ENCODE measurements at regions not wholly inside any gene's neighbourhood (a gene's known extent, or its start where the extent isn't known, plus 50 kb on each side); places are given as distances from the start of the nearest gene placed in this dataset.

DNA sequence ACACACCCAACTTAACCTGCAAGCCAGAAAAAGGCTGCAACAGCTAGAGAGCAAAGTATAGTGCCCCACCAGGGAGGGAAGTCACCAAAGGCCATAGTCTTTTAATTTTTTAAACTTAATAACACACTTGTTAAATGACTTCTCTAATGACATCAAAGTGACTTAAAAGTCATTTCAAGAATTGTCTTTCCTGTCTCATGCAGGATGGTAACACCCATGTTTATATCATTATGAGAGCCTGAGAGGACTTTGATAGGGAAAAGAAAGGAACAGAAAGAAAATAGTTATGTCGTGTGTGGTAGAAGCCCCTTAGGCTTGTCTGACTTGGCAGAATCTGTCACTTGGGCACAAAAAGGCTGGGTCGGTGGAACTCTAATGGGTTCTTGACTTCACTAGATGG, 57.9 kb upstream of the C2CD4B start:
- no peaks in the 10 kb centered on the region for H4K20me1 ChIP-seq (ENCODE audit: control insufficient read depth, extremely low read depth, insufficient read depth, low read length)
- DNase-seq (ENCODE audit: low read depth, low spot score): no peak
- H3K9me3 ChIP-seq (ENCODE audit: control insufficient read depth, low read depth, low read length): no peaks in the 10 kb centered on the region
- H3K36me3 ChIP-seq (ENCODE audit: control insufficient read depth in 2 of 2, extremely low read depth in 1 of 2, insufficient read depth in 2 of 2, low read length in 2 of 2): no peaks in the 10 kb centered on the region
- no peak overlapping the region for H2AFZ ChIP-seq (ENCODE audit: control insufficient read depth, low read length)
- dilution Hi-C loops (cut with MboI; ENCODE audit: extremely low pct_ligation_motif_present, low sequenced_read_pairs): no loop called here
- no peak overlapping the region for H3K27ac ChIP-seq (ENCODE audit: control insufficient read depth, insufficient read depth, low read length)
- no peak overlapping the region for H3K4me2 ChIP-seq (ENCODE audit: control insufficient read depth, extremely low read depth, insufficient read depth, low read depth, low read length)
- TF ChIP-seq EZH2 (IDR thresholded peaks at IDR 0.05; ENCODE audit: low read length): no peak
- TF ChIP-seq, protein P1, sequence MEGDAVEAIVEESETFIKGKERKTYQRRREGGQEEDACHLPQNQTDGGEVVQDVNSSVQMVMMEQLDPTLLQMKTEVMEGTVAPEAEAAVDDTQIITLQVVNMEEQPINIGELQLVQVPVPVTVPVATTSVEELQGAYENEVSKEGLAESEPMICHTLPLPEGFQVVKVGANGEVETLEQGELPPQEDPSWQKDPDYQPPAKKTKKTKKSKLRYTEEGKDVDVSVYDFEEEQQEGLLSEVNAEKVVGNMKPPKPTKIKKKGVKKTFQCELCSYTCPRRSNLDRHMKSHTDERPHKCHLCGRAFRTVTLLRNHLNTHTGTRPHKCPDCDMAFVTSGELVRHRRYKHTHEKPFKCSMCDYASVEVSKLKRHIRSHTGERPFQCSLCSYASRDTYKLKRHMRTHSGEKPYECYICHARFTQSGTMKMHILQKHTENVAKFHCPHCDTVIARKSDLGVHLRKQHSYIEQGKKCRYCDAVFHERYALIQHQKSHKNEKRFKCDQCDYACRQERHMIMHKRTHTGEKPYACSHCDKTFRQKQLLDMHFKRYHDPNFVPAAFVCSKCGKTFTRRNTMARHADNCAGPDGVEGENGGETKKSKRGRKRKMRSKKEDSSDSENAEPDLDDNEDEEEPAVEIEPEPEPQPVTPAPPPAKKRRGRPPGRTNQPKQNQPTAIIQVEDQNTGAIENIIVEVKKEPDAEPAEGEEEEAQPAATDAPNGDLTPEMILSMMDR (optimal IDR thresholded peaks at IDR 0.05 in 1 of 3, IDR thresholded peaks at IDR 0.05 in 1 of 3, conservative IDR thresholded peaks at IDR 0.05 in 1 of 3; ENCODE audit: extremely low read depth in 1 of 3, insufficient read depth in 2 of 3, low read length in 3 of 3): no peak
- H3K27me3 ChIP-seq (ENCODE audit: control insufficient read depth, extremely low read depth, insufficient read depth, low read length): peaks cover 7% of the 10 kb centered on the region
- no peaks in the 10 kb centered on the region for H3K9me1 ChIP-seq (ENCODE audit: control insufficient read depth, extremely low read depth, insufficient read depth, low read length)
- no peak overlapping the region for H3K9ac ChIP-seq (ENCODE audit: control insufficient read depth, extremely low read depth, insufficient read depth, low read length)
- H3K4me1 ChIP-seq (ENCODE audit: control insufficient read depth, extremely low read depth, insufficient read depth, low read length): no peaks in the 10 kb centered on the region
- no peak for FAIRE-seq
- H3K79me2 ChIP-seq (ENCODE audit: control insufficient read depth, insufficient read depth, low read length): no peaks in the 10 kb centered on the region
- no peak overlapping the region for H3K4me3 ChIP-seq (ENCODE audit: control insufficient read depth in 2 of 3, extremely low read depth in 1 of 3, insufficient read depth in 2 of 3, low read depth in 1 of 3, low read length in 3 of 3)

DNA sequence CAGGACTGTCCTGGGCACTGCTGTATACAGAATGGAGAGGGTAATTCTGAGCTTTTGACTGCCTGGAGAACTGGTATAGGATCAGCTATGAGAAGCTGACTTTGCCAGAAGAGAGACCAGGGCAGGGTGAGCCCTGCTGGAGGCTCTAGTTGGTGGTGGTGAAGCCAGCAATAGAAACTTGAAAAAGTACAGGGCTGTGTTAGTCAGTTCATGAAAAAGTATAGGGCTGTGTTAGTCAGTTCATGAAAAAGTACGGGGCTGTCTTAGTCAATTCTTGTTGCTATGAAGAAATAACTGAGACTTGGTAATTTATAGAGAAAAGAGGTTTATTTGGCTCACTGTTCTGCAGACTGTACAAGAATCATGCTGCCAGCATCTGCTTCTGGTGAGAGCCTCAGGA, 63.5 kb upstream of the C2CD4B start:
- Histone ChIP-seq H3K27me3 (ENCODE audit: control insufficient read depth, extremely low read depth, insufficient read depth, low read length) (peaks cover 7% of the 10 kb centered on the region), H3K4me1 (ENCODE audit: control insufficient read depth, extremely low read depth, insufficient read depth, low read length) (no peaks in the 10 kb centered on the region), H3K4me2 (ENCODE audit: control insufficient read depth, extremely low read depth, insufficient read depth, low read depth, low read length) (no peak overlapping the region), H4K20me1 (ENCODE audit: control insufficient read depth, extremely low read depth, insufficient read depth, low read length) (no peaks in the 10 kb centered on the region), H3K9ac (ENCODE audit: control insufficient read depth, extremely low read depth, insufficient read depth, low read length) (no peak overlapping the region), H3K36me3 (ENCODE audit: control insufficient read depth in 2 of 2, extremely low read depth in 1 of 2, insufficient read depth in 2 of 2, low read length in 2 of 2) (no peaks in the 10 kb centered on the region), H2AFZ (ENCODE audit: control insufficient read depth, low read length) (no peak overlapping the region), H3K79me2 (ENCODE audit: control insufficient read depth, insufficient read depth, low read length) (no peaks in the 10 kb centered on the region), H3K27ac (ENCODE audit: control insufficient read depth, insufficient read depth, low read length) (no peak overlapping the region), H3K9me3 (ENCODE audit: control insufficient read depth, low read depth, low read length) (no peaks in the 10 kb centered on the region), H3K9me1 (ENCODE audit: control insufficient read depth, extremely low read depth, insufficient read depth, low read length) (no peaks in the 10 kb centered on the region), H3K4me3 (ENCODE audit: control insufficient read depth in 2 of 3, extremely low read depth in 1 of 3, insufficient read depth in 2 of 3, low read depth in 1 of 3, low read length in 3 of 3) (no peak overlapping the region)
- TF ChIP-seq, protein P1 (optimal IDR thresholded peaks at IDR 0.05 in 1 of 3, IDR thresholded peaks at IDR 0.05 in 1 of 3, conservative IDR thresholded peaks at IDR 0.05 in 1 of 3; ENCODE audit: extremely low read depth in 1 of 3, insufficient read depth in 2 of 3, low read length in 3 of 3): no peak
- TF ChIP-seq EZH2 (IDR thresholded peaks at IDR 0.05; ENCODE audit: low read length): no peak
- no peak for DNase-seq (ENCODE audit: low read depth, low spot score)
- FAIRE-seq: no peak
- dilution Hi-C loops (cut with MboI; ENCODE audit: extremely low pct_ligation_motif_present, low sequenced_read_pairs): no loop called here

Data from keratinocyte (primary cell).